ENCODE measurements at regions not wholly inside any gene's neighbourhood (a gene's known extent, or its start where the extent isn't known, plus 50 kb on each side); places are given as distances from the start of the nearest gene placed in this dataset.
"Not testable (repeated sequence)": the region's sequence is repeated elsewhere in the genome, so short reads cannot be mapped to it uniquely, and the experiment has no call there.

GRCh38 chr16:90220315-90220714, 143.2 kb upstream of the PRDM7 start:
- not testable (repeated sequence) for H3K27me3 ChIP-seq (ENCODE audit: insufficient read depth, poor library complexity, severe bottlenecking); H3K4me3 ChIP-seq (replicated peaks; ENCODE audit: insufficient read depth, low read length); H3K27ac ChIP-seq (replicated peaks); DNase-seq (ENCODE audit: low read depth in 1 of 2, low spot score in 1 of 2)

DNA sequence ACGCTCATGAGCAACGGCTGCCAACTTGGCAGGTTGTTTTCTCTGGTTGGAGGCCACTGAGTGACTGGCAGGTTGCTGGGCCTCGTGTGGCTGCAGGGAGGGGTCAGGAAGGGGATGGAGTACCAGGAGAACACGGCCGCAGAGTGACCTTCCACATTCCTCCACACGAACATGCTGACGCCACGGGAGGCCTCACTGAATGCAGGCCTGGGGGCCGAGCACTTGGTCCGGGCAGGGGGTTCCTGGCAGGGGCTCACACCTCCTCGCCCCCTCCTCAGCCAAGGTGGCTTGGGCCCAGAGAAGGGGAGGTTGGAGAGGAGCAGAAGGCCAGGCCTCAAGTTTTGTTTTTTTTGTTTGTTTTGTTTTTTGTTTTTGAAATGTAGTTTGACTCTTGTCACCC, 98.5 kb upstream of the PRDM7 start:
- H3K4me3 ChIP-seq (replicated peaks; ENCODE audit: insufficient read depth, low read length); H3K27ac ChIP-seq (replicated peaks); DNase-seq (ENCODE audit: low read depth in 1 of 2, low spot score in 1 of 2); H3K27me3 ChIP-seq (ENCODE audit: insufficient read depth, poor library complexity, severe bottlenecking): not testable (repeated sequence)

DNA sequence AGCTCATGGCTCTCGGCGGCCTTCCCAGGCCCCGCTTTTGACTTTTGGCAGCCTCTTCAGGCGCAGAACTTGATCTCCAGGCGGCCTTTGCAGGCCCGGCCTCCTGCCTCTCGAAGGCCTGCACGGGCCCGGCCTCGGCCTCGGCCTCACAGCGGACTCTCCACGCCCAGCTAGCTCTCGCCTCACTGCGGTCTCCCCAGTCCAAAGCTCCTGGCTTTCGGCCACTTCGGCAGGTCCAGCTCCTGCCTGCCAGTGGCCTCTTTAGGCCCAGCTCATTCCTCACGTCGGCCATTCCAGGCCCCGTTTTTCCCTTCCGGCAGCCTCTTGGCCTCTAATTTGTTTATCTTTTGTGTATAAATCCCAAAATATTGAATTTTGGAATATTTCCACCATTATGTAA, 94.5 kb upstream of the PRDM7 start:
- not testable (repeated sequence) for H3K4me3 ChIP-seq (replicated peaks; ENCODE audit: insufficient read depth, low read length); H3K27me3 ChIP-seq (ENCODE audit: insufficient read depth, poor library complexity, severe bottlenecking); H3K27ac ChIP-seq (replicated peaks); DNase-seq (ENCODE audit: low read depth in 1 of 2, low spot score in 1 of 2)

GRCh38 chr16:90169127-90169655, 92.1 kb upstream of the PRDM7 start:
- H3K4me3 ChIP-seq (replicated peaks; ENCODE audit: insufficient read depth, low read length); H3K27ac ChIP-seq (replicated peaks); DNase-seq (ENCODE audit: low read depth in 1 of 2, low spot score in 1 of 2); H3K27me3 ChIP-seq (ENCODE audit: insufficient read depth, poor library complexity, severe bottlenecking): not testable (repeated sequence)

DNA sequence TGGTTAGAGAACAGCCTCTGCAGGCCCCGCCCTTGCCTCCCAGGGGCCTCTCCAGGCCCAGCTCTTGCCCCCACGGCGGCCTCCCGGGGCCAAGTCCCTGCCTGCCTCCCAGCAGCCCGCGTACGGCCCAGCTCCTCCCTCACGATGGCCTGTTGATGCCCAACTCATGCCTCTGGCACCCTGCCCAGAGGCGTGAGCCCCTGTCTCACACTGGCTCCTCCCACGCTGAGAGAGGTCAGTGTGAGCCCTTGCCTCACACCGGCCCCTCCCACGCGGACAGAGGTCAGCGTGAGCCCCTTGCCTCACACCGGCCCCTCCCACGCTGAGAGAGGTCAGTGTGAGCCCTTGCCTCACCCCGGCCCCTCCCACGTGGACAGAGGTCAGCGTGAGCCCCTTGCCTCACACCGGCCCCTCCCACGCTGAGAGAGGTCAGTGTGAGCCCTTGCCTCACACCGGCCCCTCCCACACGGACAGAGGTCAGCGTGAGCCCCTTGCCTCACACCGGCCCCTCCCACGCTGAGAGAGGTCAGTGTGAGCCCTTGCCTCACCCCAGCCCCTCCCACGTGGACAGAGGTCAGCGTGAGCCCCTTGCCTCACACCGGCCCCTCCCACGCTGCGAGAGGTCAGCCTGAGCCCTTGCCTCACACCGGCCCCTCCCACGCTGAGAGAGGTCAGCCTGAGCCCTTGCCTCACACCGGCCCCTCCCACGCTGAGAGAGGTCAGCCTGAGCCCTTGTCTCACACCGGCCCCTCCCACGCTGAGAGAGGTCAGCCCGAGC, 91.4 kb upstream of the PRDM7 start:
- DNase-seq (ENCODE audit: low read depth in 1 of 2, low spot score in 1 of 2); H3K27me3 ChIP-seq (ENCODE audit: insufficient read depth, poor library complexity, severe bottlenecking); H3K27ac ChIP-seq (replicated peaks); H3K4me3 ChIP-seq (replicated peaks; ENCODE audit: insufficient read depth, low read length): not testable (repeated sequence)

DNA sequence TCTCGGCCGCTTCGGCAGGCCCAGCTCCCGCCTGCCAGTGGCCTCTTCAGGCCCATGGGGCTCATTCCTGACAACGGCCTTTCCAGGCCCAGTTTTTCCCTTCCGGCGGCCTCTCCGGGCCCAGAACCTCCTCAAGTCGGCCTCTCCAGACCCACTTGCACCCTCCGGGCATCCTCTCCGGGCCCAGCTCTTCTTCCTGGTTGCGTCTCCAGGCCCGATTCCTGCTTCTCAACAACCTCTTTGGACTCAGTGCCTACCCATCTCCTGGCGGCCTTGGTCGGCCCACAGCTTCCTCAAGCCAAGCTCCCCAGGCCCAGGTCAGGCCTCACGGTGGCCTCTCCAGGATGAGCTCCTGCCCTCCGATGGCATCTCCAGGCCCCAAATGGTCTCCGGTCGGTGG, 90.6 kb upstream of the PRDM7 start:
- not testable (repeated sequence) for H3K27ac ChIP-seq (replicated peaks); DNase-seq (ENCODE audit: low read depth in 1 of 2, low spot score in 1 of 2); H3K27me3 ChIP-seq (ENCODE audit: insufficient read depth, poor library complexity, severe bottlenecking); H3K4me3 ChIP-seq (replicated peaks; ENCODE audit: insufficient read depth, low read length)

DNA sequence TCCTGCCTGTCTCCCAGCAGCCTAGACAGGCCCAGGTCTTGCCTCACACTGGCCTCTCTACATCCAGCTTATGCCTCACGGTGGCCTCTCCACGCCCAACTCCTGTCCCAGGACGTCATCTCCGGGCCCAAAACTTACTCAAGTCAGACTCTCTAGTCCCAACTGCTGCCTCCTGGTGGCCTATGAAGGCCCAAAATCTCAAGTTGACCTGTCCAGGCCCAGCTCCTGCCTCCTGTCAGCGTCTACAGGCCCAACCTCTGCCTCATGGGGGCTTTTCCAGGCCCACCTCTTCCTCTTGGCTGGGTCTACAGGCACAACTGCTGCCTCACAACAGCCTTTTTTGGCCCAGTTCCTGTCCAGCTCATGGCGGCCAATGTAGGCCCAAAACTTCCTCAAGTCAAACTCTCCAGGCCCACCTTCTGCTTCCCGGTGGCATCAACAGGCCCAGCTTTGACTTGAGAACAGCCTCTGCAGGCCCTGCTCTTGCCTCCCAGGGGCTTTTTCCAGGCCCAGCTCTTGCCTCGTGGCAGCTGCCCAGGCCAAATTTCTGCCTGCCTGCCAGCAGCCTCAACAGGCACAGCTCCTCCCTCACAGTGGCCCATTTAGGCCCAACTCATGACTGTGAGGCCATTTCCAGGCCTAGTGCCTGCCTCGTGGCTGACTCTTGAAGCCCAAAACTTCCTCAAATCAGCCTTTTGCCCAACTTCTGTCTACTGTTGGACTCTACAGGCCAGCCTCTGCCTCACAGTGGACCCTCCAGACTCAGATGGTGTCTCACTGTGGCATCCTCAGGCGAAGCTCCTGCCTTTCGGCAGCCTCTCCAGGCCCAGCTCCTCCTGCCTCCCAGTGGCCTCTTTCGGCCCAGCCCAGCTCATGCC, 89.8 kb upstream of the PRDM7 start:
- H3K4me3 ChIP-seq (replicated peaks; ENCODE audit: insufficient read depth, low read length); H3K27ac ChIP-seq (replicated peaks); H3K27me3 ChIP-seq (ENCODE audit: insufficient read depth, poor library complexity, severe bottlenecking); DNase-seq (ENCODE audit: low read depth in 1 of 2, low spot score in 1 of 2): not testable (repeated sequence)

- DNase-seq (ENCODE audit: low read depth in 1 of 2, low spot score in 1 of 2); H3K27me3 ChIP-seq (ENCODE audit: insufficient read depth, poor library complexity, severe bottlenecking); H3K27ac ChIP-seq (replicated peaks); H3K4me3 ChIP-seq (replicated peaks; ENCODE audit: insufficient read depth, low read length): not testable (repeated sequence)
- TF ChIP-seq, protein P1, sequence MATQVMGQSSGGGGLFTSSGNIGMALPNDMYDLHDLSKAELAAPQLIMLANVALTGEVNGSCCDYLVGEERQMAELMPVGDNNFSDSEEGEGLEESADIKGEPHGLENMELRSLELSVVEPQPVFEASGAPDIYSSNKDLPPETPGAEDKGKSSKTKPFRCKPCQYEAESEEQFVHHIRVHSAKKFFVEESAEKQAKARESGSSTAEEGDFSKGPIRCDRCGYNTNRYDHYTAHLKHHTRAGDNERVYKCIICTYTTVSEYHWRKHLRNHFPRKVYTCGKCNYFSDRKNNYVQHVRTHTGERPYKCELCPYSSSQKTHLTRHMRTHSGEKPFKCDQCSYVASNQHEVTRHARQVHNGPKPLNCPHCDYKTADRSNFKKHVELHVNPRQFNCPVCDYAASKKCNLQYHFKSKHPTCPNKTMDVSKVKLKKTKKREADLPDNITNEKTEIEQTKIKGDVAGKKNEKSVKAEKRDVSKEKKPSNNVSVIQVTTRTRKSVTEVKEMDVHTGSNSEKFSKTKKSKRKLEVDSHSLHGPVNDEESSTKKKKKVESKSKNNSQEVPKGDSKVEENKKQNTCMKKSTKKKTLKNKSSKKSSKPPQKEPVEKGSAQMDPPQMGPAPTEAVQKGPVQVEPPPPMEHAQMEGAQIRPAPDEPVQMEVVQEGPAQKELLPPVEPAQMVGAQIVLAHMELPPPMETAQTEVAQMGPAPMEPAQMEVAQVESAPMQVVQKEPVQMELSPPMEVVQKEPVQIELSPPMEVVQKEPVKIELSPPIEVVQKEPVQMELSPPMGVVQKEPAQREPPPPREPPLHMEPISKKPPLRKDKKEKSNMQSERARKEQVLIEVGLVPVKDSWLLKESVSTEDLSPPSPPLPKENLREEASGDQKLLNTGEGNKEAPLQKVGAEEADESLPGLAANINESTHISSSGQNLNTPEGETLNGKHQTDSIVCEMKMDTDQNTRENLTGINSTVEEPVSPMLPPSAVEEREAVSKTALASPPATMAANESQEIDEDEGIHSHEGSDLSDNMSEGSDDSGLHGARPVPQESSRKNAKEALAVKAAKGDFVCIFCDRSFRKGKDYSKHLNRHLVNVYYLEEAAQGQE (IDR thresholded peaks at IDR 0.05; ENCODE audit: insufficient replicate concordance, low read depth) = peak; percentile 78
Measured at GRCh38 chr16:90151027-90151426, 73.9 kb upstream of the PRDM7 start.

All from HL-60 (cell line).